GM19468 (cell line): ENCODE measurements at regions not wholly inside any gene's neighbourhood (a gene's known extent, or its start where the extent isn't known, plus 50 kb on each side); places are given as distances from the start of the nearest gene placed in this dataset.
A peak's percentile ranks its signal among the peaks of the same experiment; 100 is the strongest.
"Not testable (repeated sequence)": the region's sequence is repeated elsewhere in the genome, so short reads cannot be mapped to it uniquely, and the experiment has no call there.

Experiments used
- ATAC-seq: cut with Tn5 transposase; IDR thresholded peaks from one replicate; pipeline ENCODE4 v1.9.1; 2021; ENCODE audit warnings: mild to moderate bottlenecking, moderate library complexity, moderate number of reproducible peaks; ENCODE audit not compliant: unreplicated experiment; ENCODE audit errors: extremely low read depth

DNA sequence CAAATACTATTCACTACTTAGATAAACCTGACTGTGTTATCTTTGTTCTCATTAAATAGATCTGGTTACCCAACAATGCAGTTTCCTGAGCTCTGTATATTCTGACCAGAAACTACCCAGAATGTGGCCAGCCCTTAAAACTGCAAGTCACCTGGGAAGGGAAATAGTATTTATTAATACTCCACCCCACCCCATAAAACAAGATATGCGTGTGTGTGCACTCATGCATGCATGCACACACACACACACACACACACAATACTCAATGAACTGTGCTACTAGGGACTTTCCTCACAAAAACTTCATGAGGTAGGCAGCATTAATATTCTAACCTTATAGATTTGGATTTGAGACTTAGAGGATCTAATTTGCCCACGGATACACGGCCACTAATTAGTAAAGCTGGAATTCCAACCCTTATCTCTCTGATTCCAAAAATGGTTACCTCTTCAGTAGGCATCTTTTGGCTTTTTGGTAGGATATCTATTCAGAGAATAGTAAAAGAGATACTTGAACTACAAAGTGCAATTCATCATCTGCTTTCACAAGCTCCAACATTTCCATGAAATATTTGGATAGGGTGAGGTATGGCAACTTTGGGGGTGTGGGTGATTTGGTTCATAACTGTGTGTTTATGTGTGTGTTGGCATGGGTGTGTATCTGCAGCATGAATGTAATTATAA, 197.0 kb upstream of the CFAP20DC start:
- peak; percentile 11 for ATAC-seq

GRCh38 chr3:59245859-59246501, 196.2 kb upstream of the CFAP20DC start:
- no peak for ATAC-seq

DNA sequence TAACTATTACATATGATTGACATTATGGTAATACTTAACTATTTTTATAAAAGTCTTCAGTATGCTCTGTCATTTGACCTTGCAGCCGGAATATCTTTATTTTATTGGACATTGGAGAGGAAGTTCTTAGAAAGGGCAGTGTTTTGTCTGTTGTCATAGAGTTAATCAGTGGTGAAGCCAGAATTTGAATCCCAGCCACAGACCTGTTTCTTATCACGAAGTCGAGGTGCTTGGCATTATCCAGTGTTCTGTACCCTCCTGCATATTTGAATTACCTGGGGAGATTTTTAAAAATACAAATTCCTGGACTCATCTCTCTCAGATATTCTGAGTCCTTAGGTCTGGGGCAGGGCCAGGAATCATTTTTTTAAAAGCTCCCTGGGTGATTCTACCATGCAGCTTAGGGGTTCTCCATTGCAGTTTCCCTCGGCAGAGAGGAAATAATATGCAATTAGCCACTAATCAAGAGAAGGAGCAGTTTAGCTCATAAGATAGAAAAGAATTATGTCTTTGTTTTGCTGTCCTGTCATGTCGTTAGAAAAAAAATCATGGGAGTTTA, 195.6 kb upstream of the CFAP20DC start:
- no peak for ATAC-seq

GRCh38 chr3:59244343-59244742, 194.5 kb upstream of the CFAP20DC start:
- no peak for ATAC-seq

DNA sequence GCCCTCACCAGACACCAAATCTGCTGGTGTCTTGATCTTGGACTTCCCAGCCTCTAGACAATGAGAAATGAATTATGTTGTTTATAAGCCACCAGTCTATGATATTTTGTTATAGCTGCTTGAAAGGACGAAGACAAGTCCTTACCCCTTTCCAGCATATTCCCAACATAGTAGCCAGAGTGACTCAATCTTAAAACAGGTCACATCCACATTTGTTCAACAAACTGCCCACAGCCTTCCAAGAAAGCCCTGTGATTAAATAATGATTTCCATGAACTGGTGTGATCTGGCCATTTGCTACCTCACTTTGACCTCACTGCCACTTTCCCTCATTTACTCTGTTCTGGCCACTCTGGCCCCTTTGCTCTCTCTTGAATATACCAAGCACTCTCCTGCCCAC, 193.7 kb upstream of the CFAP20DC start:
- no peak for ATAC-seq

GRCh38 chr3:59240666-59241255, 190.9 kb upstream of the CFAP20DC start:
- no peak for ATAC-seq

- no peak for ATAC-seq
Observed at GRCh38 chr3:59237121-59237520, 187.3 kb upstream of the CFAP20DC start.

GRCh38 chr3:59235634-59236012, 185.8 kb upstream of the CFAP20DC start:
- ATAC-seq: no peak

- ATAC-seq: no peak
Observed at GRCh38 chr3:59234884-59235633, 185.2 kb upstream of the CFAP20DC start.

- ATAC-seq: not testable (repeated sequence)
Observed at GRCh38 chr3:59230379-59230778, 180.6 kb upstream of the CFAP20DC start.

GRCh38 chr3:59213860-59214259, 164.0 kb upstream of the CFAP20DC start:
- no peak for ATAC-seq

GRCh38 chr3:59212128-59212779, 162.4 kb upstream of the CFAP20DC start:
- no peak for ATAC-seq

DNA sequence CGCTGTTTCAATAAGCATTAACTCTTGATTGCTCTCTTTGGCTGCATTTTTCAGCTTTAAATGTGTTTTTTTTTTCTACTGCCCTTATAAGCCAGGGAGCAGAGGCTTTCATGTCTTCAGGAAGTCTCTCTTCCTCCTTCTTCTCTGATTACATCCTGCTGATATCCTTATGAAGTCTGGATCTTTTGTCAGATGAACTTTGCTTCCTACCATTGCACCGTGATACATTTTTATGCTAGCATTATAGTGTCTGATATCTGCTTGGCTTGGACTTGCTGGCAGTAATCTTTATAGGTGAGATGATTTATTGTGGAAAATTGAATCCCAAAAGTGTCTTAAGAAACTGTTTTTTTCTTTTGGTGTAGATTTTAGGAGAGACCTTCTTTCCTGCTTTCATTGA, 160.4 kb upstream of the CFAP20DC start:
- no peak for ATAC-seq

DNA sequence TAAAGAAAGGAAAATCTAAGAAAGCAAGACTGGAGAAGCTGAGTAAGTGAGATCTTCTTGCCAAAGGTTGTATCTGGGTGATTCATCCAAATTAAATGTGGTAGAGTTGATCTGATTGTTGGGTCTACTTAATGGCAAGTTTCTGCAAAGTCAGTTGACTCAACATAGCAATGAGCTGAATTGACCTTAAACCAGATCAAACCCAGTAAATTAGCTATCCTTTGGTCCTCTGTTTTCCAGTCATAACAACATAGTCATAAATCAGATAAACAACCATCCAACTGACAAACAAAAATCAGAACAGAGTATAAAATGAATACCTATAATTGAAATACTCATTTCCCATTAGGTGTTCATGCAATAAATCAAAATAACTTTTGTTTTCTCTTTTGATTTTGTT, 142.6 kb upstream of the CFAP20DC start:
- no peak for ATAC-seq

DNA sequence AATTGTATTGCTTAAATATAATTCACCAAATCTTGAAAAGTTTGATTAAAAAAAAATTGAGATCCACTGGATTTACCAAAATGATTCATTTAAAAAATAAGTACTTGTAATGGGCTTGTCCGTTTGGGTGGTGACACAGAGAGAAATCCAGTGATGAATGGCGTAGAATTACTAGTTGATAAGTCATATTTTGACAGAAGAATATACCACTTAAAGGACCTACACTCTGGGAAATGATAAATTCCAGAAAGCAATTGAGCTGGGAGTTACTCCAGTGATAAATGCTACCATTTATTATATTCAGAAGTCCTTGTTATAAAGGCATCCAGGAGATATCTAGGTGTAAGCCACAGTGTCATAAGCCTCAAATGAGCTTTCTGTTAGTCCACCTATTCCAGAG, 141.8 kb upstream of the CFAP20DC start:
- no peak for ATAC-seq

DNA sequence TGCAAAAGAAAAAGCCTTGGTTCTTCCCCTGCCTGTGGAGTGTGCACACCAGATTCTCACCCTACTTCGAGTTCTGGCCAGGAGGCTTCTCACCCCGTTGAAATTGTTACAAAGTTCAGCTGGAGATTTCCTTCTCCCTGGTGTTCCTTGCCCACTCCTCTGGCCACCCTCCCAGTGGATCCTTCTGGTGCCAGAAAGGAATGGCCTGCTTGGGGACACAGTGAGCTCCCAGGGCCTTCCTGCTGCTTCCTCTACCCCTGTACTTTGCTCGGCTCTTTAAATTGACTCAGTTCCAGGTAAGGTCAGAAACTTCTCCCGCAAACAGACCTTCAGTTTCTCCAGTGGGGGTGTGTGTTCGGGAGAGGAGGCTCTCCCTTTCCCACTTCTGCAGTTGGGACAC, 140.1 kb upstream of the CFAP20DC start:
- no peak for ATAC-seq

- no peak for ATAC-seq
Observed at GRCh38 chr3:59189526-59189925, 139.7 kb upstream of the CFAP20DC start.

DNA sequence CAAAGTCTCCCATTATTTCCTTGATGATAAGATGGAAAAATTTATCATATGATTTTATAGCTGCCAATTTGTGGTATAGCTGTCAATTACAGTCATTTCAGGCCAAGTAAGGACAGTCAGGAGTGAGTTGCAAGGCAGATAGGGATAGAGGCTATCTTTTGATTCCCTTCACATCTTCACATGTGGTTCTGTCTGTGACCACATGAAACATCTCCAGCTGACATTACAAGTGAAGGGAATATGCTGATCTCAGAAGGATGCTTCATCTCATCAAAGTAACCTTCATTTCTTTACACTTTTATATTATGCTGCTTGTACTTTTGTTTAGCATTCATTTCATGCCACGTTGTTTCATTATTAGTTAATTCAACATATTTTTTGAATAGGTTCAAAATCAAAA, 136.9 kb upstream of the CFAP20DC start:
- ATAC-seq: no peak

GRCh38 chr3:59185591-59186369, 136.0 kb upstream of the CFAP20DC start:
- no peak for ATAC-seq
